CD4-positive, alpha-beta T cell treated with Interleukin-12 subunit alpha and Interleukin-12 subunit beta, for 1 hour (primary cell): ENCODE measurements at regions not wholly inside any gene's neighbourhood (a gene's known extent, or its start where the extent isn't known, plus 50 kb on each side); places are given as distances from the start of the nearest gene placed in this dataset.

Source experiments
- DNase-seq: peaks from one replicate; pipeline ENCODE4 v3.0.0-alpha.2; 2020

GRCh38 chr11:19595499-19595839 is 117.2 kb upstream of the NAV2 start:
- DNase-seq: no peak

GRCh38 chr11:19594326-19594725 is 118.3 kb upstream of the NAV2 start:
- no peak for DNase-seq

- DNase-seq: no peak
These were observed 119.8 kb upstream of the NAV2 start for GRCh38 chr11:19592842-19593241.

- DNase-seq: no peak
These were observed 122.9 kb upstream of the NAV2 start for GRCh38 chr11:19589567-19590260.

GRCh38 chr11:19587979-19588378 is 124.7 kb upstream of the NAV2 start:
- no peak for DNase-seq

GRCh38 chr11:19580646-19581045 is 132.0 kb upstream of the NAV2 start:
- no peak for DNase-seq

GRCh38 chr11:19579957-19580356 is 132.7 kb upstream of the NAV2 start:
- no peak for DNase-seq

GRCh38 chr11:19578871-19579270 is 133.8 kb upstream of the NAV2 start:
- no peak for DNase-seq

GRCh38 chr11:19577976-19578619 is 134.5 kb upstream of the NAV2 start:
- DNase-seq: no peak

- DNase-seq: no peak
These were observed 135.2 kb upstream of the NAV2 start for GRCh38 chr11:19577391-19577975.

- DNase-seq: no peak
These were observed 135.7 kb upstream of the NAV2 start for GRCh38 chr11:19576903-19577302.

GRCh38 chr11:19576054-19576453 is 136.6 kb upstream of the NAV2 start:
- no peak for DNase-seq

GRCh38 chr11:19574916-19575315 is 137.7 kb upstream of the NAV2 start:
- DNase-seq: no peak

- DNase-seq: no peak
These were observed 139.0 kb upstream of the NAV2 start for GRCh38 chr11:19573666-19574065.

GRCh38 chr11:19571906-19572305 is 140.7 kb upstream of the NAV2 start:
- no peak for DNase-seq

- no peak for DNase-seq
These were observed 141.7 kb upstream of the NAV2 start for GRCh38 chr11:19570889-19571288.

- DNase-seq: no peak
These were observed 144.6 kb upstream of the NAV2 start for GRCh38 chr11:19567996-19568395.

GRCh38 chr11:19566583-19567379 is 145.9 kb upstream of the NAV2 start:
- DNase-seq: no peak

- no peak for DNase-seq
These were observed 147.0 kb upstream of the NAV2 start for GRCh38 chr11:19565639-19566038.

- DNase-seq: no peak
These were observed 150.5 kb upstream of the NAV2 start for GRCh38 chr11:19562156-19562555.

- no peak for DNase-seq
These were observed 151.6 kb upstream of the NAV2 start for GRCh38 chr11:19561011-19561410.

GRCh38 chr11:19560156-19560555 is 152.5 kb upstream of the NAV2 start:
- DNase-seq: no peak

GRCh38 chr11:19559746-19560145 is 152.9 kb upstream of the NAV2 start:
- no peak for DNase-seq
